Fibroblast of skin of left biceps (primary cell): ENCODE measurements at regions not wholly inside any gene's neighbourhood (a gene's known extent, or its start where the extent isn't known, plus 50 kb on each side); places are given as distances from the start of the nearest gene placed in this dataset.
A peak's percentile ranks its signal among the peaks of the same experiment; 100 is the strongest.
"Not testable (repeated sequence)": the region's sequence is repeated elsewhere in the genome, so short reads cannot be mapped to it uniquely, and the experiment has no call there.

Experiments
- DNase-seq, 2 experiments: peaks; one replicate each; pipeline ENCODE4 v3.0.0-alpha.2; 2013; ENCODE audit warnings: low read depth in 2 of 2

DNA sequence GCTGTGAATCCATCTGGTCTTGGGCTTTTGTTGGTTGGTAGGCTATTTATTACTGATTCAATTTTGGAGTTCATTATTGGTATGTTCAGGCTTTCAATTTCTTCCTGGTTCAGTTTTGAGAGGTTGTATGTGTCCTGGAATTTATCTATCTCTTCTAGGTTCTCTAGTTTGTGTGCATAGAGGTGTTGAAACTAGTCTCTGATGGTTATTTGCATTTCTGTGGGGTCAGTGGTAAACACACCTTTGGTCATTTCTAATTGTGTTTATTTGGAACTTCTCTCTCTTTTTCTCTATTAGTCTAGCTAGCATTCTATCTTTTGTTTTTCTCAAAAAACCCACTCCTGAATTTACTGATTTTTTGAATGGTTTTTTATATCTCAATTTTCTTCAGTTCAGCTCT is 70.1 kb upstream of the IRAK1BP1 start:
- DNase-seq = no peak

DNA sequence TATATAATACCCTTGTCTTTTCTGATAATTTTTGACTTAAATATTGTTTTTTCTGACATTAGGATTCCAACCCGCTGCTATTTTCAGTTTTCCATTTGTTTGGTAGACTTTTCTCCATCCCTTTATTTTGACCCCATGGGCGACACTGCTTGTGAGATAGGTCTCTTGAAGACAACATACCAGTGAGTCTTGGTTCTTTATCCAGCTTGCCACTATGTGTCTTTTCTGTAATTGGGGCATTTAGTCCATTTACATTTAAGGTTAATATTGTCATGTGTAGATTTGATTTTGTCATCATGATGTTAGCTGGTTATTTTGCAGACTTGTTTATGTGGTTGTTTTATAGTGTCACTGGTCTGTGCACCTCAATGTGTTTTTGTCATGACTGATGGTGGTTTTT is 67.7 kb upstream of the IRAK1BP1 start:
- no peak for DNase-seq

DNA sequence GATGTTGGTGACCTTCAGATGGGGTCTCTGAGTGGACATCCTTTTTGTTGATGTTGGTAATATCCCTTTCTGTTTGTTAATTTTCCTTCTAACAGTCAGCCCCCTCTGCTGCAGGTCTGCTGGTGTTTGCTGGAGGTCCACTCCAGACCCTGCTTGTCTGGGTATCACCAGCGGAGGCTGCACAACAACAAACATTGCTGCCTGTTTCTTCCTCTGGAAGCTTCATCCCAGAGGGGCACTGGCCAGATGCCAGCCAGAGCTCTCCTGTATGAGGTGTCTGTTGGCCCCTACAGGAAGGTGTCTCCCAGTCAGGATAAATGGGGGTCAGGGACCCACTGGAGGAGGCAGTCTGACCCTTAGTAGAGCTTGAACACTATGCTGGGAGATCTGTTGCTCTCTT is 60.6 kb upstream of the IRAK1BP1 start:
- not testable (repeated sequence) for DNase-seq

DNA sequence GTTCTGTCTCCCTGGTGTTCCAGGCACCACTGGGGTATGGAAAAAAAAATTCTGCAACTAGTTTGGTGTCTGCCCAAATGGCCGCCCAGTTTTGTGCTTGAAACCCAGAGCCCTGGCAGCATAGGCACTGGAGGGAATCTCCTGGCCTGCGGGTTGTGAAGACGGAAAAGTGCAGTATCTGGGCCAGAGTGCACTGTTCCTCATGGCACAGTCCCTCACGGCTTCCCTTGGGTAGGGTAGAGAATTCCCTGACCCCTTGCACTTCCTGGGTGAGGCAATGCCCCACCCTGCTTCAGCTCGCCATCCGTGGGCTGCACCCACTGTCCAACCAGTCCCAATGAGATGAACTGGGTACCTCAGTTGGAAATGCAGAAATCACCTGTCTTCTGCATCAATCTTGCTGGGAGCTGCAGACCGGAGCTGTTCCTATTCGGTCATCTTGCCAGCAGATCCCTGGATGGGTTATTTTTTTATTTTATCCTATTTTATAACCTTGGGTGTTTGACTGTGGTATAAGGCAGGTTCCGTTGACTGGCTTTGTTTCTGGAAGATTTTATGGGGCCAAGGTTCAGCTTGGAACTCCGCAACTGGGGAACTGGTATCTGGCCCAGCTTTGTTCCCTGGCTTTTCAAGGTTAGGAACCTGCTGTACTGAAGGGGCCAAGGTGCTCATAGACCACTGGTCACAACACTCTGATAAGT is 59.5 kb upstream of the IRAK1BP1 start:
- not testable (repeated sequence) for DNase-seq

DNA sequence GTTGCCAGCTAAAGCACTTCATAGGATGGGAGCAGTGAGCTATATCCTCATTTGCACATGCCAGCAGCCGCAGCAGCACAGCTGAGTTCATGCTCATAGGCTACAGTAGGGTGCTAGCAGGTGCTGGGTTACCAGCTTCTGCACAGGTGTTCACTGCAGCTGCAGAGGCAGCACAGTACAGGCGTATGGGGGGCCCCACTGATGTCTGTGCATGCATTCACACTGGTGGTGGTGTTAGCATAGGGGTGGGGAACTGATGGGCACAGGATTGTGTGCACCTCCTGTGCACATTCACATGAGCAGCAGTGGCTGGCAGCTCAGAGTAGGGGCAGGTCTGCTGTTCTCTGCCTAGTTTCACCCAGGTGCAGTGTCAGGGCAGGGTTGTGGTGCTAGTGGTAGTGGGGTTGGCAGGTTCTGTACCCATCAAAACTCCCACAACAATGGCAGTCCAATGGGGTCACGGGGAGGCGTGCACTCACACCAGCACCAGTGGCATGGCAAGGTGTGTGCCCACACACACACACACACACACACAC is 58.9 kb upstream of the IRAK1BP1 start:
- no peak for DNase-seq

DNA sequence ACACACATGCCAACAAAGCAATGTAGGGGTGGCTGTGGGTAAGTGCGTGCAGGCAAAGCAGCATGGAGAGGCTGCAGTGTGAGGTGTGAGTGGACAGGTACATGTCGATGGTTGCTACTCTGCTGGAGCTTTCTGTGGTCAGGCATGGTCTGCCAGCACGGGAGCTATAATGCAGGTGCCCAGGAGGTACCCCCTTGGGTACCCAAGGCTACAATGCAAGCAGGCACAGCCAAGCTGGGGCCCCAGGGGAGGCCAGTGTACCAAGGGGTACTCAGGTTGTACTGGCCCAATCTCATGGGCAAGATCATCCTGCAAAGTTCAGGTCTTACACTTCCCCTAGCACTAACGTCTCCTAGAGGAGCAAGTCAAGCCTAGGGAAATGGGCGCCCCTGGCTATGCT is 58.4 kb upstream of the IRAK1BP1 start:
- no peak for DNase-seq

DNA sequence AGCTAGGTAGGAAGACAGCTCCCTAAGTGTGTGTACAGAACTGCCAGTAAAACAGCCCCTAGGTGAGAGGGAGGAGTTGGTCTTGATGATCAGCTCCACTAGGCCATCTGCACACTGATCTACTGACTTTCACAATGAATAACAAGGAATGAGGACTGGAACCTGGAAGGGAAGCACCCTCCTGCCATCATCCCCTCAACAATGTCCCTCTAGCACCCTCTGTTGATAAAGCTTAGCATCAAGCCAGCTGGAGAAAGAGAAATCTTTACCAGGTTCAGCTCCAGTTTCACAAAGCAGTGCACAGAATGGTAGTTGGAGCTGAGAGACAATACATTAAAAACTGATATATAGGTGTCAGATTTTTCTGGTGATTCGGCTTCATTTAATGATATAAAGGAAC is 57.2 kb upstream of the IRAK1BP1 start:
- DNase-seq = peak in 1 of 2 experiments; percentile 28

DNA sequence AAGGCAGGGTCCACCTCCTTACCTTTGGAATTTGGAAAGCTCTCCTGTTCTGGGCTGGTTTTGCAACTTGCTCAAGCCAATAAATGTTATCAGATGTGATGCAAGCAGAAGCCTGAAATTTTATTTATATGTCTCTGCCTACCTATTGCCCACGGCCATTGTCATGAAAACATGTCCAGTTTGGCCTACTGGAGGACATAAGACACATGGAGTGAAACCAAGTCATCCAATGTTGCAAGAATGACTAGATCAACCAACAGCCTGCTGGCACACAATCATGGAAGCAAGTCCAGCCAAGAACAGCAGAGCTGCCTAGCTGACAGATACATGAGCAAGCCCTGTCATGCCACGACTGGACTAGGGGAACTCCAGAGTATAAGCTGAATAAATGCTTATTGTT is 56.7 kb upstream of the IRAK1BP1 start:
- DNase-seq = no peak
